Fibroblast of lung (primary cell): ENCODE measurements at regions not wholly inside any gene's neighbourhood (a gene's known extent, or its start where the extent isn't known, plus 50 kb on each side); places are given as distances from the start of the nearest gene placed in this dataset.

Source experiments
- CTCF ChIP-seq, 2 donors: IDR thresholded peaks in 1 of 2; conservative IDR thresholded peaks in 1 of 2; 1 replicate in 1 of 2; 2 replicates in 1 of 2; pipeline ENCODE4 v1.5.1; 2011 to 2012; ENCODE audit warnings: low read length in 2 of 2, control low read depth in 1 of 2, inconsistent platforms in 1 of 2, low read depth in 1 of 2, mild to moderate bottlenecking in 1 of 2
- EZH2 ChIP-seq: IDR thresholded peaks from 2 replicates; pipeline ENCODE4 v1.5.1; 2012; ENCODE audit warnings: low read length, control low read depth, mild to moderate bottlenecking; ENCODE audit errors: missing control alignments

DNA sequence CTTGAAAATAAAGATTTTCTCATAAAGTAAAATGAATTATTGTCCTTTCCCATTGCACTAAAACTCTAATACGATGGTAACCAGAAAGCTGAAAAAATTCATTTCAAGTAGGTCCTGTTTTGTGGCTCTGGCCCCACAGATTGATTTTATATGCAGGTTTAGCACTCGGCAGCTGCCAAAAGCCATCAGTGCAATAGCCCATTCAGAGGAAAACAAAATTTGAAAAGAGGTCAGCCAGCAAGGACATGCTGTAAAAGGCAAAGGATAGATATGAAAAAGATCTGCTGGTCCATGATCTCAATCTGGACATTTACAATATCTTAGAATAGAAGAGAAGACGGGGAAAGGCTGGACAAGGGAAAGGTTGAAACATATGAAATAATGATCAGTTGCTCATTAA lies 414.8 kb upstream of the NOVA1 start:
- TF ChIP-seq EZH2, result no peak
- no peak for TF ChIP-seq CTCF (conservative IDR thresholded peaks at IDR 0.05 in 1 of 2, IDR thresholded peaks at IDR 0.05 in 1 of 2; ENCODE audit: low read depth in 1 of 2, low read length in 2 of 2)
